ENCODE measurements at regions not wholly inside any gene's neighbourhood (a gene's known extent, or its start where the extent isn't known, plus 50 kb on each side); places are given as distances from the start of the nearest gene placed in this dataset.

DNA sequence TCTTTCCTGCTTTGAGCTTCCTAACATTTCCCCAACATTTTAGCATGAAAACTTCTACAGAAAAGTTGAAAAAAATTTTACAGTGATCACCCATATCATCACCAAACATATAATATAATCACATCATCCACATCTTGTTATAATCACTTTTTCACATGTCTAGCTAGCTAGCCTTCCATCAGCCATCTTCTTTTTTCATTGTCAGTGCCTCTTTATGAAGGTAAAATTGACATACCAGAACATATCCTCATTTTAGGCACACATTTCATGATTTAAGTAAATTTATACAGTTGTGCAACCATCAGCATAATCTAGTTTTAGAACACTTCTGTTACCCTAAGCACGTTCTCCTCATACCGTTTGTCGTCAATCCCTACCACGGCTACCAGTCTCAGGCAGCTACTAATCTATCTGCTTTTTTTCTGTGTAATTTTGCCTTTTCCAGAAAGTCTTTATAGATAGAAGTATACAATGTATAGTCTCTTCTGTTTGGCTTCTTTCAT lies 73.7 kb downstream of the VEGFA start:
- no peak for DNase-seq

DNA sequence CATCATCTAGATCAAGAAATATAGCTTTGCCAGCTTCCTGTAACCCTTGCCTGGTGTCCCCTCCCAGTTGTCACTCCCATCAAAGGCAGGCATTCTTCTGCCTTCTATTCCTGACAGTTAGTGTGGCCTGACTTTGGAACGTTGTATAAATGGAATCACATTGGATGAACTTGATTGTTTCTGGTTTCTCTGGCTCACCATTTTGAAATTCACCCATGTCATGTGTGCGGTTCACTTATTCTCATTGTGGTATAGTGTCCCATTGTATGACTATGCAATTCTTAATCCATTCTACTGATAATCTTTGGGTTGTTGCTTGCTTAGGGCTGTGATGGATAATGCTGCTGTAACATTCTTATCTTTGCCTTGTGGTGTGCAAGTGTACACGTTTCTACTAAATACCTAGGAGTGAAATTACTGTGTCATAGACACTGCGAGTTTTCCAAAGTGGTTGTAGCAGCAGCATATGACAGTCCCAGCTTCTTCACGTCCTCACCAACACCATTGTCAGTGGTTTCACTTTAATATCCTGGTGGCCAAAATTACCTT lies 73.2 kb downstream of the VEGFA start:
- DNase-seq, result no peak

DNA sequence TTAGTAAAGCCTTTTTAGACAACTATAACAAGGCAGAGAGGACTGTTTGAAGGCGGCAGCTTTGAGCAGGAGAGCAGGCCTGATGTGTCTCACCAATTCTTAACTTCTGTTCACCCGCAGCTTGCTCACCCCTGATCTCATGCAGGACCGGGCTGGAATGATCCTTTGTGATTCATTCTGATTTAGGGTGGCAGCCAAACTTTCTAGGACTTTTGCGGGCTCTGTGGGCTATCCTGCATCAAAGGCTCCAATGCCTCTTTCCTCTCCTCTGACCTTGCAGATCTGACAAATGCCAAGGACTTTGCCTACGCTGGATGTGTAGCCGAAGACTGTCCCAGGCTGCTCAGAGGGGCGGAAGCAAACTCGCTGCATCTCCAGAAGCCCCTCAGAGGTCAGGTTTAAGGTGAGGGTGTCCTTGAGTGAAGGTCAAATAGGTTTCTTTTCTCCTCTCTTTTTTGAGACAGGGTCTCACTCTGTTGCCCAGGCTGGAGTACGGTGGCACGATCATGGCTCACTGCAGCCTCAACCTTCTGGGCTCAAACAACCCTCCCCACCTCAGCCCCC lies 72.3 kb downstream of the VEGFA start:
- no peak for DNase-seq

DNA sequence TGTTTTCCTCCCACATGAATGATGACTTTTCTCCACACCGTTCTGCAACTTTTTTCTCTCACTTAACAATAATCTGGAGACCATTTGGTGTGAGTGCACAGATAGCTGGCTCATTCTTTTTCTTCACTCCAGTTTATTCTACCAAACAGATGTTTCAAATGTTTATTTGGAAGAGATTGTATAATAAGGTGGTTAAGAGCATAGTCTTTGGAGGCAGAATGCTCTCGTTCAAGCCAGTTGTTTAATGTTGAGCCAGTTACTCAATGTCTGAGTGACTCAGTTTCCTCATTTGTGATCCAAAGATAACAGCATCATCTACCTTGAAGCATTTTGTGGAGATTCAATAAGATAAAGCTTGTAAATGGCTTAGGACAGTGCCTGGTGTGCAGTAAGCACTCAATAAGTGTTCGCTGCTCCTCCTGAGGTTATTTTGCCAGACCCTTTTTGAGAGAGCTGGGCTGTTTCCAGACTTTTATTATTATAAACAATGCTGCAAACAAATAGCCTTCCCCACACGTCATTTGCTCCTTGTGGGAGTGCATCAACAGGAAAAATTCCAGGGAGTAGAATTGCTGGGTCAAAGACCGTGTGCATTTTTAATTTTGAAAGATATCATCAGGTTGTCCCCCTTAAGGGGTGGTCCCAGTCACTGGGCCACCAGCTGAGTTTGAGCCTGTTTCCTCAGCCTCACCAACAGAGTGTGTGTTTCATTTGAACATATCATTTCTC lies 70.6 kb downstream of the VEGFA start:
- no peak for DNase-seq

DNA sequence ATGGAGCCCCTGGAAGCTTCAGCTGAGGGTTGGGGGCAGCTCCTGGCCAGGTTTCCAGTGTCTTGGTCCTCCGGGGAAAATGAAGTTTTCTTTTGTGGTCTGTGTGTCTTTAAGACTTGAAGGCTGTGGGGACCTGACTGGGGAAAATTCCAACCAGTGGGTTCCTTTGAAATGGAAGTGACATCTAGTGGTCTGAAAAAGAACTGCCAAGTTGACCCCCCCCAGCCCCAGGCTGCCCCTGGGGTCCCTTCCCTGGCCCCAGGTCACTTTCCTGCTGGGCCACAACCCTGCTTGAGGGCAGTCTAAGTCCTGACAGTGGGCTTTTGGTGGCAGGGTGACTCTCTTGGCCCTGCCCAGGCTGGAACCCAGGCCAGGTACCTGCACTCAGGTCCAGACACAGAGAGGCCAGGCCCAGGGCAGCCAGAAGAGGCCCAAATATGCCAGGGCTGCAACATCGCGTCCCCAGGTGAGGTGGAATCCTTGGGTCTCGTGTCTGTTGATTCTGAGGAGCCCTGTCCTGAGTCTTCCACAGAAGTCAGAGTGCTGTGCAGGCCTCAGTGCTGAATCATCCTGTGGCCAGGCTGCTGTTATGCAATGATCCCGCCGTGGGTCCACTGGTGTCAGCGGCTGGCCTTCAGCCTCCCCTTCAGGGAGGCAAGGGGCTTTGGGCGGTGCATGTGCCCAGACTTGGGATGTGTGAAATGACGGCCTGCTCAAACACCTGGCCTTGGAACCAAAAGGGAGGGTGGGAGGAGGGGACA lies 68.4 kb downstream of the VEGFA start:
- peak in 1 of 5 donors; percentile 10 for DNase-seq

DNA sequence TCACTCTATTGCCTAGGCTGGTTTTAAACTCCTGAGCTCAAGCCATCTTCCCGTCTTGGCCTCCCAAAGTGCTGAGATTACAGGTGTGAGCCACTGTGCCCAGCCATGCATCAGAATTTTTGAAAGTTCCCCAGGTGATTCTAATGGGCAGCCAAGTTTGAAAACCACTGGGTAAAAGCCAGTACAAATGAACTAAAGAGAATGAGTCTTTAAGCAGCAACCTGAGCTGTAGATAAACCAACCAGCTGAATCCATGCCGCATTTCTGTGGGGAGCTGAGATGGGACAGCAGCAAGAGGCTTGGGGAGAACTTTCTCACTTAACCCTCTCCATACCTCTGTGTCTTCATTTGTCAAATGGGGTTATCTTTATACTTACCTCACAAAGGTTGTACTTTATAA lies 67.5 kb downstream of the VEGFA start:
- no peak for DNase-seq

DNA sequence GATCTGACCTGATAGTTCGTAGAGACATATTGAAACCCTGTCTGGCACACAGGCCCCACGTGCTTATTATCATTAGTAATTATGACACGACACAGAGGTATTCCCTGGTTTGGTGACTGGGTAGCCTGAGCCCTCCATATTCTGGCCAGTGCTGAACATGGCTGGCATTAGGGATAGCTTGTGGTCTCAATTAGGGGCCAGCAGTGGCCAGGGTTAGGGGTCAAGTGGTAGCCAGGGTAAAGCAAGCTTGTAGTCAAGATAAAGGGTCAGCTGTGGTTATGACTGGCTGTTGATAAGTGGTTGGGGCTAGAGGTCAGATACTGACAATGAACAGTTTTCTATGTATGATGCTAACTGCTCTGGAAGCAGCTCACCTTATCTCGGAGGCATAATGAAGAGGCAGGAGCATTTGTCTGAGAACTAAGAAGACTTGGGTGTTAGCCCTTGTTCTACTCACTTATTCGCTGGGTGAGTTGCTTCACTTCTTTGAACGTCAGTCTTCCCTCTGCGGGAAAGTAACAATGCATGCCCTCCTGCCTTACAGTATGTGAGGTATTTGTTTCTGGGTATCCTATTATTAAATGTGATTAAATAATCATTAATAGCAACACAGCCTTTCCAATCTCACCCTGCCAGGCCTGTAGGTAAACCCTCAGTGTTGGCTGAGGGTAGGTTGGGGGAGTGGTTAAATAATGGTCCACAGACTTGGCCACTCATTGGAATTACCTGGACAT lies 66.7 kb downstream of the VEGFA start:
- DNase-seq, result no peak
